Memory B cell (primary cell): ENCODE measurements at regions not wholly inside any gene's neighbourhood (a gene's known extent, or its start where the extent isn't known, plus 50 kb on each side); places are given as distances from the start of the nearest gene placed in this dataset.

Source experiments
- ATAC-seq: fragments of 150-1000 bp; cut with Tn5 transposase; 2 replicates; pipeline ENCODE4 v1.10.0; 2021; ENCODE audit warnings: low read depth, mild to moderate bottlenecking, moderate library complexity
- DNase-seq, 2 donors: peaks; one replicate each; pipeline ENCODE4 v3.0.0; 2022; ENCODE audit warnings: low spot score in 2 of 2
- H3K27ac Mint-ChIP-seq: one replicate; pipeline ENCODE4 v1.8.0; 2022; ENCODE audit warnings: mild to moderate bottlenecking, moderate library complexity, mixed read lengths
- H3K27me3 Mint-ChIP-seq: one replicate; pipeline ENCODE4 v1.8.0; 2022; ENCODE audit warnings: mixed read lengths
- H3K36me3 Mint-ChIP-seq: one replicate; pipeline ENCODE4 v1.8.0; 2022; ENCODE audit warnings: mild to moderate bottlenecking, mixed read lengths
- H3K4me1 Mint-ChIP-seq: one replicate; pipeline ENCODE4 v1.8.0; 2022; ENCODE audit warnings: mixed read lengths
- H3K4me3 Mint-ChIP-seq: one replicate; pipeline ENCODE4 v1.8.0; 2022; ENCODE audit warnings: mild to moderate bottlenecking, moderate library complexity, mixed read lengths
- H3K9me3 Mint-ChIP-seq: one replicate; pipeline ENCODE4 v1.8.0; 2022; ENCODE audit warnings: mixed read lengths

GRCh38 chr3:126261037-126261436 lies 80.7 kb upstream of the ALDH1L1 start:
- Mint-ChIP-seq H3K4me1 (no peaks in the 10 kb centered on the region), H3K4me3 (no peak overlapping the region), H3K27ac (no peak overlapping the region), H3K36me3 (no peaks in the 10 kb centered on the region), H3K27me3 (peaks cover 24% of the 10 kb centered on the region), H3K9me3 (peaks cover 2% of the 10 kb centered on the region)
- DNase-seq = no peak
- ATAC-seq = no peak

- DNase-seq (no peak), ATAC-seq (no peak)
- Mint-ChIP-seq H3K4me3 (no peak overlapping the region), H3K36me3 (no peaks in the 10 kb centered on the region), H3K9me3 (peaks cover 2% of the 10 kb centered on the region), H3K27me3 (peaks cover 21% of the 10 kb centered on the region), H3K27ac (no peak overlapping the region), H3K4me1 (no peaks in the 10 kb centered on the region)
Observed at GRCh38 chr3:126259411-126260391, 79.3 kb upstream of the ALDH1L1 start.

GRCh38 chr3:126258670-126259069 lies 78.3 kb upstream of the ALDH1L1 start:
- DNase-seq (no peak), ATAC-seq (no peak)
- peaks cover 2% of the 10 kb centered on the region for H3K9me3 Mint-ChIP-seq
- no peak overlapping the region for H3K4me3 Mint-ChIP-seq
- no peaks in the 10 kb centered on the region for H3K36me3 Mint-ChIP-seq
- H3K27ac Mint-ChIP-seq = no peak overlapping the region
- H3K4me1 Mint-ChIP-seq = no peaks in the 10 kb centered on the region
- peaks cover 17% of the 10 kb centered on the region for H3K27me3 Mint-ChIP-seq

GRCh38 chr3:126257984-126258383 lies 77.6 kb upstream of the ALDH1L1 start:
- Mint-ChIP-seq H3K36me3 (no peaks in the 10 kb centered on the region), H3K4me1 (no peaks in the 10 kb centered on the region), H3K4me3 (no peak overlapping the region), H3K27me3 (peaks cover 16% of the 10 kb centered on the region), H3K27ac (no peak overlapping the region), H3K9me3 (peaks cover 2% of the 10 kb centered on the region)
- ATAC-seq = no peak
- DNase-seq = no peak

- DNase-seq = no peak
- H3K27me3 Mint-ChIP-seq = peaks cover 14% of the 10 kb centered on the region
- no peaks in the 10 kb centered on the region for H3K36me3 Mint-ChIP-seq
- H3K4me1 Mint-ChIP-seq = no peaks in the 10 kb centered on the region
- ATAC-seq = no peak
- peaks cover 2% of the 10 kb centered on the region for H3K9me3 Mint-ChIP-seq
- H3K4me3 Mint-ChIP-seq = no peak overlapping the region
- H3K27ac Mint-ChIP-seq = no peak overlapping the region
Observed at GRCh38 chr3:126257174-126257573, 76.8 kb upstream of the ALDH1L1 start.

- Mint-ChIP-seq H3K27ac (no peak overlapping the region), H3K36me3 (no peaks in the 10 kb centered on the region), H3K9me3 (peaks cover 2% of the 10 kb centered on the region), H3K27me3 (peaks cover 9% of the 10 kb centered on the region), H3K4me1 (no peaks in the 10 kb centered on the region), H3K4me3 (no peak overlapping the region)
- no peak for DNase-seq
- ATAC-seq = no peak
Observed at GRCh38 chr3:126256251-126256650, 75.9 kb upstream of the ALDH1L1 start.

GRCh38 chr3:126253072-126253471 lies 72.7 kb upstream of the ALDH1L1 start:
- ATAC-seq (no peak), DNase-seq (no peak)
- Mint-ChIP-seq H3K27me3 (peaks cover 5% of the 10 kb centered on the region), H3K36me3 (peaks cover 4% of the 10 kb centered on the region), H3K4me3 (no peak overlapping the region), H3K9me3 (peaks cover 4% of the 10 kb centered on the region), H3K4me1 (no peaks in the 10 kb centered on the region), H3K27ac (no peak overlapping the region)

GRCh38 chr3:126252373-126252772 lies 72.0 kb upstream of the ALDH1L1 start:
- no peak for DNase-seq
- peaks cover 9% of the 10 kb centered on the region for H3K9me3 Mint-ChIP-seq
- H3K27me3 Mint-ChIP-seq = peaks cover 3% of the 10 kb centered on the region
- H3K4me1 Mint-ChIP-seq = no peaks in the 10 kb centered on the region
- H3K27ac Mint-ChIP-seq = no peak overlapping the region
- peaks cover 6% of the 10 kb centered on the region for H3K36me3 Mint-ChIP-seq
- H3K4me3 Mint-ChIP-seq = no peak overlapping the region
- ATAC-seq = no peak

- Mint-ChIP-seq H3K27me3 (peaks cover 6% of the 10 kb centered on the region), H3K4me3 (no peak overlapping the region), H3K9me3 (peaks cover 15% of the 10 kb centered on the region), H3K4me1 (no peaks in the 10 kb centered on the region), H3K36me3 (peaks cover 6% of the 10 kb centered on the region), H3K27ac (no peak overlapping the region)
- ATAC-seq = no peak
- DNase-seq = no peak
Observed at GRCh38 chr3:126245811-126246727, 65.7 kb upstream of the ALDH1L1 start.
